ENCODE measurements at regions not wholly inside any gene's neighbourhood (a gene's known extent, or its start where the extent isn't known, plus 50 kb on each side); places are given as distances from the start of the nearest gene placed in this dataset.

DNA sequence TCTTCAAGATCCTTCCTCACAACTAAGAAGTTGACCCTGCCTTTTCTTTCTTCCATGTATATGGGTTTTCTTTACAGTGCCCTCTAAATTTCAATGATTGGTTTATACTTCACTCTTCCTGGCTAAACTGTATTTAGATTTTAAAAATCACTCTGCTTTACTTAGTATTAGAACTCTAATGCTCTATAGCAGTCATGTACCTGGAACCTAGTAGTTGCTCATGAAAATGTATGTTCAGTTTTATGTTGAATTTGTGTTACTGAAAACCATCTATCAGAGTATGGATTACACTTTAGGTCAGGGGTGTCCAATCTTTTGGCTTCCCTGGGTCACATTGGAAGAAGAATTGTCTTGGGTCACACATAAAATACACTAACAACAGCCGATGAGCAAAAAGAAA lies 1024.3 kb downstream of the NR2F1-AS1 start:
- TF ChIP-seq ZBTB7A (IDR thresholded peaks at IDR 0.05; ENCODE audit: low read depth) (no peak), FOXM1 (IDR thresholded peaks at IDR 0.05; ENCODE audit: borderline replicate concordance, low read depth) (no peak), CREB1 (IDR thresholded peaks at IDR 0.05; ENCODE audit: low read depth) (no peak), CEBPB (IDR thresholded peaks at IDR 0.05) (no peak), MAX (IDR thresholded peaks at IDR 0.05) (no peak), TCF12 (IDR thresholded peaks at IDR 0.05; ENCODE audit: low read depth) (no peak), RAD21 (IDR thresholded peaks at IDR 0.05; ENCODE audit: low read depth) (no peak), NFIC (IDR thresholded peaks at IDR 0.05) (no peak), EP300 (IDR thresholded peaks at IDR 0.05; ENCODE audit: borderline replicate concordance) (no peak), TAF1 (IDR thresholded peaks at IDR 0.05; ENCODE audit: low read depth) (no peak), USF1 (IDR thresholded peaks at IDR 0.05) (no peak), EGR1 (IDR thresholded peaks at IDR 0.05) (no peak), TEAD4 (IDR thresholded peaks at IDR 0.05) (no peak), YY1 (IDR thresholded peaks at IDR 0.05; ENCODE audit: low read depth) (no peak)
- TF ChIP-seq, protein P1, sequence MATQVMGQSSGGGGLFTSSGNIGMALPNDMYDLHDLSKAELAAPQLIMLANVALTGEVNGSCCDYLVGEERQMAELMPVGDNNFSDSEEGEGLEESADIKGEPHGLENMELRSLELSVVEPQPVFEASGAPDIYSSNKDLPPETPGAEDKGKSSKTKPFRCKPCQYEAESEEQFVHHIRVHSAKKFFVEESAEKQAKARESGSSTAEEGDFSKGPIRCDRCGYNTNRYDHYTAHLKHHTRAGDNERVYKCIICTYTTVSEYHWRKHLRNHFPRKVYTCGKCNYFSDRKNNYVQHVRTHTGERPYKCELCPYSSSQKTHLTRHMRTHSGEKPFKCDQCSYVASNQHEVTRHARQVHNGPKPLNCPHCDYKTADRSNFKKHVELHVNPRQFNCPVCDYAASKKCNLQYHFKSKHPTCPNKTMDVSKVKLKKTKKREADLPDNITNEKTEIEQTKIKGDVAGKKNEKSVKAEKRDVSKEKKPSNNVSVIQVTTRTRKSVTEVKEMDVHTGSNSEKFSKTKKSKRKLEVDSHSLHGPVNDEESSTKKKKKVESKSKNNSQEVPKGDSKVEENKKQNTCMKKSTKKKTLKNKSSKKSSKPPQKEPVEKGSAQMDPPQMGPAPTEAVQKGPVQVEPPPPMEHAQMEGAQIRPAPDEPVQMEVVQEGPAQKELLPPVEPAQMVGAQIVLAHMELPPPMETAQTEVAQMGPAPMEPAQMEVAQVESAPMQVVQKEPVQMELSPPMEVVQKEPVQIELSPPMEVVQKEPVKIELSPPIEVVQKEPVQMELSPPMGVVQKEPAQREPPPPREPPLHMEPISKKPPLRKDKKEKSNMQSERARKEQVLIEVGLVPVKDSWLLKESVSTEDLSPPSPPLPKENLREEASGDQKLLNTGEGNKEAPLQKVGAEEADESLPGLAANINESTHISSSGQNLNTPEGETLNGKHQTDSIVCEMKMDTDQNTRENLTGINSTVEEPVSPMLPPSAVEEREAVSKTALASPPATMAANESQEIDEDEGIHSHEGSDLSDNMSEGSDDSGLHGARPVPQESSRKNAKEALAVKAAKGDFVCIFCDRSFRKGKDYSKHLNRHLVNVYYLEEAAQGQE (IDR thresholded peaks at IDR 0.05; ENCODE audit: low read depth): no peak

DNA sequence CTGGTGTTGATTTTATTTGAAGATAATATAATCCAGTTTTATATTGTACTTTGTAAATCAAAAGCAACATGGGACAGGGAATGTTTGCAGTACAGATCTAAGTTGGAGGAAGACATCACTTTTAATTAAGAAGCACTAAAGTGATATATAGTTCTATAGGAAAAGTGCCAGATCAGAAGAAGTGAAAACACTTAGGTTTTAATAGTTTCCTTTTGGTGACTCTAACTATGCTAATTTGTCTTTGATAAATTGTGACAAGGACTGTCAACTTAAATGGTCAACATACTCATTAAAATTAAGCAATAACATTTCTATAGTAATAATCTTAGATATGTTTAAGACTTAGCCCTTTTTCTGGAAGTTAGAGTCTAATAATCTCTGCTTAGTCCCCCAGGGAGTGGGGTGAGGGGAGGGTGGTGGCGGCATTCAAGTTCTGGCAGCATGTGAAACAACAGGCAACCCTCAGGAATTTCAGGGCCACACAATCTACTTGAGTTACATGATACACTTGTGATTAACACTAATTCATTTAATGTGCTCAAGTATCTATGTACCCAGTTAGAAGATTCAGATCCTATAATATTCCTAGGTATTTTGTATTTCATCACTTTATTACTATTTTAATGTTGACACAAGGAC lies 1026.5 kb downstream of the NR2F1-AS1 start:
- TF ChIP-seq EP300 (IDR thresholded peaks at IDR 0.05; ENCODE audit: borderline replicate concordance) (no peak), CEBPB (IDR thresholded peaks at IDR 0.05) (no peak), MAX (IDR thresholded peaks at IDR 0.05) (no peak), ZBTB7A (IDR thresholded peaks at IDR 0.05; ENCODE audit: low read depth) (no peak), FOXM1 (IDR thresholded peaks at IDR 0.05; ENCODE audit: borderline replicate concordance, low read depth) (no peak), TEAD4 (IDR thresholded peaks at IDR 0.05) (no peak), USF1 (IDR thresholded peaks at IDR 0.05) (no peak), EGR1 (IDR thresholded peaks at IDR 0.05) (no peak), CREB1 (IDR thresholded peaks at IDR 0.05; ENCODE audit: low read depth) (no peak), NFIC (IDR thresholded peaks at IDR 0.05) (no peak), YY1 (IDR thresholded peaks at IDR 0.05; ENCODE audit: low read depth) (no peak)
- TF ChIP-seq, protein P1 (IDR thresholded peaks at IDR 0.05; ENCODE audit: low read depth): no peak

DNA sequence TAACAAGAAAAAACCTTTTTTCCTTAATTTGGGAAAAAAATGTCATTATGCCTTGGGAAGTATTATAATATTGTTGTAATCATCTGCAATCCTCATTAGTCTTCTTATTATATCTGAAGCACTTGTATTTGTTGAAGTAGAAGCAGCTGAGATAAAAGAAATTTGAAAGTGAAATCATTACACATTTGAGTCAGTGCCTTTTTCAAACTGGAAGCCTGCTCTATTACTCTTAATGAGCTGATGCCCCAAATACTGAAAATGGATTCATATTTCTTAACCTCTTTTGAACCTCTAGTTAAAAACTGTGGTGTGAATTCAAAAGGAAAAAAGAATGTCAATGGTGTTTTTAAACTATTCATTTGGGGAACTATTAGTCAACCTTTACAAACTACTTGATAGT lies 1027.7 kb downstream of the NR2F1-AS1 start:
- no peak for TF ChIP-seq NFIC (IDR thresholded peaks at IDR 0.05)
- no peak for TF ChIP-seq TCF12 (IDR thresholded peaks at IDR 0.05; ENCODE audit: low read depth)
- no peak for TF ChIP-seq YY1 (IDR thresholded peaks at IDR 0.05; ENCODE audit: low read depth)
- TF ChIP-seq CREB1 (IDR thresholded peaks at IDR 0.05; ENCODE audit: low read depth): no peak
- TF ChIP-seq TEAD4 (IDR thresholded peaks at IDR 0.05): no peak
- no peak for TF ChIP-seq ZBTB7A (IDR thresholded peaks at IDR 0.05; ENCODE audit: low read depth)
- TF ChIP-seq RAD21 (IDR thresholded peaks at IDR 0.05; ENCODE audit: low read depth): no peak
- TF ChIP-seq EGR1 (IDR thresholded peaks at IDR 0.05): no peak
- TF ChIP-seq, protein P1 (IDR thresholded peaks at IDR 0.05; ENCODE audit: low read depth): no peak
- no peak for TF ChIP-seq CEBPB (IDR thresholded peaks at IDR 0.05)
- TF ChIP-seq EP300 (IDR thresholded peaks at IDR 0.05; ENCODE audit: borderline replicate concordance): no peak
- TF ChIP-seq TAF1 (IDR thresholded peaks at IDR 0.05; ENCODE audit: low read depth): no peak
- no peak for TF ChIP-seq USF1 (IDR thresholded peaks at IDR 0.05)
- TF ChIP-seq FOXM1 (IDR thresholded peaks at IDR 0.05; ENCODE audit: borderline replicate concordance, low read depth): no peak
